HEK293 (cell line): ENCODE measurements at regions not wholly inside any gene's neighbourhood (a gene's known extent, or its start where the extent isn't known, plus 50 kb on each side); places are given as distances from the start of the nearest gene placed in this dataset.

Source experiments
- BCL11B ChIP-seq: fragments of 450-650 bp; formaldehyde crosslinking; IDR thresholded peaks from 2 replicates; pipeline ENCODE4 v1.5.1; 2016; ENCODE audit warnings: low read depth, missing biosample characterization, missing genetic modification characterization
- HIC1 ChIP-seq: fragments of 450-650 bp; formaldehyde crosslinking; IDR thresholded peaks from 2 replicates; pipeline ENCODE4 v1.5.1; 2016; ENCODE audit warnings: missing biosample characterization, missing genetic modification characterization
- HOXA7 ChIP-seq: sonication (generic); formaldehyde crosslinking; IDR thresholded peaks from 2 replicates; pipeline ENCODE4 v1.8.1; 2022; ENCODE audit warnings: missing genetic modification reagents, borderline replicate concordance
- PRDM10 ChIP-seq: fragments of 450-650 bp; formaldehyde crosslinking; IDR thresholded peaks from 2 replicates; pipeline ENCODE4 v1.5.1; 2016; ENCODE audit warnings: missing biosample characterization, missing genetic modification characterization
- PRDM2 ChIP-seq: fragments of 450-650 bp; formaldehyde crosslinking; IDR thresholded peaks from 2 replicates; pipeline ENCODE4 v1.5.1; 2016; ENCODE audit warnings: missing biosample characterization, missing genetic modification characterization, borderline replicate concordance
- SALL2 ChIP-seq: fragments of 450-650 bp; formaldehyde crosslinking; IDR thresholded peaks from 2 replicates; pipeline ENCODE4 v1.5.0; 2017; ENCODE audit warnings: missing biosample characterization, mild to moderate bottlenecking, missing genetic modification characterization, borderline replicate concordance
- TRIM28 ChIP-seq: IDR thresholded peaks from 2 replicates; pipeline ENCODE4 v1.6.1; 2011; ENCODE audit warnings: low read length, control low read depth, borderline replicate concordance
- WT1 ChIP-seq: fragments of 450-650 bp; formaldehyde crosslinking; IDR thresholded peaks from 2 replicates; pipeline ENCODE4 v1.5.1; 2016; ENCODE audit warnings: missing biosample characterization, missing genetic modification characterization
- YY2 ChIP-seq: fragments of 450-650 bp; formaldehyde crosslinking; IDR thresholded peaks from 2 replicates; pipeline ENCODE4 v1.5.1; 2016; ENCODE audit warnings: missing biosample characterization, missing genetic modification characterization
- ZBTB11 ChIP-seq: fragments of 450-650 bp; formaldehyde crosslinking; conservative IDR thresholded peaks from 2 replicates; pipeline ENCODE4 v1.5.1; 2016; ENCODE audit warnings: low read depth, missing biosample characterization, missing genetic modification characterization
- ZBTB20 ChIP-seq: fragments of 450-650 bp; formaldehyde crosslinking; IDR thresholded peaks from 2 replicates; pipeline ENCODE4 v1.5.1; 2016; ENCODE audit warnings: missing biosample characterization, missing genetic modification characterization
- ZFP37 ChIP-seq: fragments of 450-650 bp; formaldehyde crosslinking; IDR thresholded peaks from 2 replicates; pipeline ENCODE4 v1.5.1; 2016; ENCODE audit warnings: missing biosample characterization, missing genetic modification characterization
- ZFP41 ChIP-seq: fragments of 450-650 bp; formaldehyde crosslinking; IDR thresholded peaks from 2 replicates; pipeline ENCODE4 v1.5.1; 2016; ENCODE audit warnings: missing biosample characterization, missing genetic modification characterization, borderline replicate concordance
- ZNF132 ChIP-seq: fragments of 450-650 bp; formaldehyde crosslinking; IDR thresholded peaks from 2 replicates; pipeline ENCODE4 v1.5.1; 2017; ENCODE audit warnings: missing biosample characterization, missing genetic modification characterization, borderline replicate concordance
- ZNF16 ChIP-seq: fragments of 450-650 bp; formaldehyde crosslinking; IDR thresholded peaks from 2 replicates; pipeline ENCODE4 v1.5.1; 2016; ENCODE audit warnings: low read depth, missing biosample characterization, missing genetic modification characterization
- ZNF202 ChIP-seq: fragments of 450-650 bp; formaldehyde crosslinking; IDR thresholded peaks from 2 replicates; pipeline ENCODE4 v1.5.1; 2016; ENCODE audit warnings: missing biosample characterization, missing genetic modification characterization, borderline replicate concordance
- ZNF266 ChIP-seq: fragments of 450-650 bp; formaldehyde crosslinking; IDR thresholded peaks from 2 replicates; pipeline ENCODE4 v1.5.1; 2016; ENCODE audit warnings: missing biosample characterization, missing genetic modification characterization, low read depth
- ZNF335 ChIP-seq: fragments of 450-650 bp; formaldehyde crosslinking; conservative IDR thresholded peaks from 2 replicates; pipeline ENCODE4 v1.5.1; 2016; ENCODE audit warnings: missing biosample characterization, missing genetic modification characterization
- ZNF548 ChIP-seq: fragments of 450-650 bp; formaldehyde crosslinking; IDR thresholded peaks from 2 replicates; pipeline ENCODE4 v1.5.1; 2016; ENCODE audit warnings: missing biosample characterization, missing genetic modification characterization
- ZNF580 ChIP-seq: fragments of 450-650 bp; formaldehyde crosslinking; IDR thresholded peaks from 2 replicates; pipeline ENCODE4 v1.5.1; 2016; ENCODE audit warnings: missing biosample characterization, missing genetic modification characterization
- ZNF596 ChIP-seq: fragments of 450-650 bp; IDR thresholded peaks from 2 replicates; pipeline ENCODE4 v1.5.0; 2018; ENCODE audit warnings: missing biosample characterization, mild to moderate bottlenecking, missing genetic modification characterization, moderate library complexity
- ZNF600 ChIP-seq: fragments of 450-650 bp; formaldehyde crosslinking; IDR thresholded peaks from 2 replicates; pipeline ENCODE4 v1.5.1; 2016; ENCODE audit warnings: missing biosample characterization, missing genetic modification characterization
- ZNF747 ChIP-seq: fragments of 450-650 bp; formaldehyde crosslinking; IDR thresholded peaks from 2 replicates; pipeline ENCODE4 v1.5.1; 2016; ENCODE audit warnings: missing biosample characterization, missing genetic modification characterization
- ZNF837 ChIP-seq: fragments of 450-650 bp; formaldehyde crosslinking; IDR thresholded peaks from 2 replicates; pipeline ENCODE4 v1.5.1; 2016; ENCODE audit warnings: missing biosample characterization, missing genetic modification characterization
- ZSCAN23 ChIP-seq: fragments of 450-650 bp; formaldehyde crosslinking; IDR thresholded peaks from 2 replicates; pipeline ENCODE4 v1.5.1; 2016; ENCODE audit warnings: missing biosample characterization, missing genetic modification characterization

GRCh38 chr15:95559875-95560394 lies 770.6 kb upstream of the NR2F2 start (continued):
- TF ChIP-seq ZBTB11 (tag by site-specific recombination) (no peak), PRDM2 (tag by site-specific recombination) (no peak), ZNF747 (tag by site-specific recombination) (no peak), BCL11B (tag by site-specific recombination) (no peak), HIC1 (tag by site-specific recombination) (peak; percentile 78), ZNF580 (tag by site-specific recombination) (no peak), ZFP41 (tag by site-specific recombination) (no peak), ZNF596 (no peak), ZNF132 (tag by site-specific recombination) (no peak), ZNF600 (tag by site-specific recombination) (no peak), YY2 (peak; percentile 43; the same call in 1 of the 2 replicates), TRIM28 (no peak), ZNF266 (tag by site-specific recombination) (no peak), HOXA7 (no peak), ZFP37 (peak; percentile 46; the same call in 1 of the 2 replicates), SALL2 (tag by site-specific recombination) (no peak), PRDM10 (no peak), WT1 (tag by site-specific recombination) (no peak), ZNF202 (tag by site-specific recombination) (no peak), ZSCAN23 (tag by site-specific recombination) (no peak; the same call in 1 of the 2 replicates), ZNF548 (tag by site-specific recombination) (no peak), ZNF335 (tag by site-specific recombination) (peak; percentile 41; the same call in 1 of the 2 replicates), ZNF837 (no peak), ZBTB20 (tag by site-specific recombination) (no peak), ZNF16 (tag by site-specific recombination) (no peak)
